Activated naive CD4-positive, alpha-beta T cell treated with anti-CD3 and anti-CD28 coated beads, Interleukin-2, amount 10 ng/mL, durations not matched to agents 7 days and 5 days (primary cell): ENCODE measurements at regions not wholly inside any gene's neighbourhood (a gene's known extent, or its start where the extent isn't known, plus 50 kb on each side); places are given as distances from the start of the nearest gene placed in this dataset.

Experiments
- CTCF ChIA-PET: fragments of 350-600 bp; sonication (Branson Sonifier 250); formaldehyde crosslinking; loops from one replicate; lab custom pipeline; 2021; ENCODE audit warnings: antibody characterized with exemption; lab: Charles Lee
- DNase-seq: peaks from one replicate; pipeline ENCODE4 v3.0.0-alpha.2; 2020
- H3K27ac Mint-ChIP-seq: one replicate; pipeline ENCODE4 v1.8.0; 2021; ENCODE audit warnings: mild to moderate bottlenecking, moderate library complexity, mixed read lengths
- H3K27me3 Mint-ChIP-seq: one replicate; pipeline ENCODE4 v1.8.0; 2021; ENCODE audit warnings: mild to moderate bottlenecking, mixed read lengths
- H3K36me3 Mint-ChIP-seq: one replicate; pipeline ENCODE4 v1.8.0; 2021; ENCODE audit warnings: mixed read lengths
- H3K4me1 Mint-ChIP-seq: one replicate; pipeline ENCODE4 v1.8.0; 2021; ENCODE audit warnings: mixed read lengths
- H3K4me3 Mint-ChIP-seq: one replicate; pipeline ENCODE4 v1.8.0; 2021; ENCODE audit warnings: mild to moderate bottlenecking, moderate library complexity, mixed read lengths
- H3K9me3 Mint-ChIP-seq: one replicate; pipeline ENCODE4 v1.8.0; 2021; ENCODE audit warnings: mixed read lengths

- H3K27ac Mint-ChIP-seq: no peak overlapping the region
- CTCF ChIA-PET: no interaction called here
- H3K27me3 Mint-ChIP-seq: no peaks in the 10 kb centered on the region
- H3K4me1 Mint-ChIP-seq: no peaks in the 10 kb centered on the region
- H3K9me3 Mint-ChIP-seq: peaks cover 6% of the 10 kb centered on the region
- no peak overlapping the region for H3K4me3 Mint-ChIP-seq
- no peak for DNase-seq
- H3K36me3 Mint-ChIP-seq: no peaks in the 10 kb centered on the region
These were observed 89.6 kb downstream of the DDX1 start for GRCh38 chr2:15681089-15681885.

- DNase-seq: no peak
- Mint-ChIP-seq H3K9me3 (peaks cover 6% of the 10 kb centered on the region), H3K4me1 (no peaks in the 10 kb centered on the region), H3K27me3 (no peaks in the 10 kb centered on the region), H3K4me3 (no peak overlapping the region), H3K27ac (no peak overlapping the region), H3K36me3 (no peaks in the 10 kb centered on the region)
- CTCF ChIA-PET: no interaction called here
These were observed 90.7 kb downstream of the DDX1 start for GRCh38 chr2:15682354-15682753.

- Mint-ChIP-seq H3K27ac (no peak overlapping the region), H3K9me3 (peaks cover 6% of the 10 kb centered on the region), H3K4me3 (no peak overlapping the region), H3K4me1 (no peaks in the 10 kb centered on the region), H3K36me3 (no peaks in the 10 kb centered on the region), H3K27me3 (peaks cover 4% of the 10 kb centered on the region)
- CTCF ChIA-PET: no interaction called here
- DNase-seq: no peak
These were observed 92.7 kb downstream of the DDX1 start for GRCh38 chr2:15684161-15685039.

- no peak for DNase-seq
- Mint-ChIP-seq H3K27ac (no peak overlapping the region), H3K9me3 (peaks cover 2% of the 10 kb centered on the region), H3K4me1 (no peaks in the 10 kb centered on the region), H3K4me3 (no peak overlapping the region), H3K36me3 (no peaks in the 10 kb centered on the region), H3K27me3 (peaks cover 4% of the 10 kb centered on the region)
- CTCF ChIA-PET: no interaction called here
These were observed 93.5 kb downstream of the DDX1 start for GRCh38 chr2:15685143-15685542.

GRCh38 chr2:15686643-15687042, 95.0 kb downstream of the DDX1 start:
- CTCF ChIA-PET: no interaction called here
- H3K4me1 Mint-ChIP-seq: no peaks in the 10 kb centered on the region
- no peak overlapping the region for H3K27ac Mint-ChIP-seq
- no peaks in the 10 kb centered on the region for H3K9me3 Mint-ChIP-seq
- H3K4me3 Mint-ChIP-seq: no peak overlapping the region
- H3K36me3 Mint-ChIP-seq: no peaks in the 10 kb centered on the region
- peaks cover 4% of the 10 kb centered on the region for H3K27me3 Mint-ChIP-seq
- no peak for DNase-seq

GRCh38 chr2:15687243-15687642, 95.6 kb downstream of the DDX1 start:
- no peaks in the 10 kb centered on the region for H3K4me1 Mint-ChIP-seq
- peaks cover 4% of the 10 kb centered on the region for H3K27me3 Mint-ChIP-seq
- CTCF ChIA-PET: no interaction called here
- H3K36me3 Mint-ChIP-seq: no peaks in the 10 kb centered on the region
- no peaks in the 10 kb centered on the region for H3K9me3 Mint-ChIP-seq
- no peak overlapping the region for H3K27ac Mint-ChIP-seq
- H3K4me3 Mint-ChIP-seq: no peak overlapping the region
- DNase-seq: no peak

- peaks cover 4% of the 10 kb centered on the region for H3K27me3 Mint-ChIP-seq
- CTCF ChIA-PET: no interaction called here
- no peaks in the 10 kb centered on the region for H3K9me3 Mint-ChIP-seq
- no peak overlapping the region for H3K27ac Mint-ChIP-seq
- no peaks in the 10 kb centered on the region for H3K4me1 Mint-ChIP-seq
- H3K36me3 Mint-ChIP-seq: no peaks in the 10 kb centered on the region
- H3K4me3 Mint-ChIP-seq: no peak overlapping the region
- no peak for DNase-seq
These were observed 96.1 kb downstream of the DDX1 start for GRCh38 chr2:15687720-15688119.

- H3K36me3 Mint-ChIP-seq: no peaks in the 10 kb centered on the region
- no peaks in the 10 kb centered on the region for H3K4me1 Mint-ChIP-seq
- CTCF ChIA-PET: no interaction called here
- no peak overlapping the region for H3K27ac Mint-ChIP-seq
- no peak for DNase-seq
- H3K27me3 Mint-ChIP-seq: peaks cover 4% of the 10 kb centered on the region
- H3K4me3 Mint-ChIP-seq: no peak overlapping the region
- H3K9me3 Mint-ChIP-seq: no peaks in the 10 kb centered on the region
These were observed 97.4 kb downstream of the DDX1 start for GRCh38 chr2:15688924-15689568.

GRCh38 chr2:15689654-15690053, 98.0 kb downstream of the DDX1 start:
- Mint-ChIP-seq H3K9me3 (no peaks in the 10 kb centered on the region), H3K4me3 (no peak overlapping the region), H3K27me3 (peaks cover 4% of the 10 kb centered on the region), H3K27ac (no peak overlapping the region), H3K36me3 (no peaks in the 10 kb centered on the region), H3K4me1 (no peaks in the 10 kb centered on the region)
- DNase-seq: no peak
- CTCF ChIA-PET: no interaction called here

- Mint-ChIP-seq H3K27me3 (peaks cover 4% of the 10 kb centered on the region), H3K4me1 (no peaks in the 10 kb centered on the region), H3K36me3 (no peaks in the 10 kb centered on the region), H3K27ac (no peak overlapping the region), H3K9me3 (no peaks in the 10 kb centered on the region), H3K4me3 (no peak overlapping the region)
- DNase-seq: no peak
- CTCF ChIA-PET: no interaction called here
These were observed 100.1 kb downstream of the DDX1 start for GRCh38 chr2:15691586-15692310.

GRCh38 chr2:15692551-15693377, 101.1 kb downstream of the DDX1 start:
- CTCF ChIA-PET: no interaction called here
- Mint-ChIP-seq H3K4me1 (no peaks in the 10 kb centered on the region), H3K27me3 (peaks cover 4% of the 10 kb centered on the region), H3K4me3 (no peak overlapping the region), H3K36me3 (no peaks in the 10 kb centered on the region), H3K9me3 (no peaks in the 10 kb centered on the region), H3K27ac (no peak overlapping the region)
- DNase-seq: no peak

GRCh38 chr2:15693382-15693781, 101.7 kb downstream of the DDX1 start:
- no peak overlapping the region for H3K27ac Mint-ChIP-seq
- no peaks in the 10 kb centered on the region for H3K36me3 Mint-ChIP-seq
- no peaks in the 10 kb centered on the region for H3K9me3 Mint-ChIP-seq
- no peaks in the 10 kb centered on the region for H3K4me1 Mint-ChIP-seq
- H3K4me3 Mint-ChIP-seq: no peak overlapping the region
- peaks cover 4% of the 10 kb centered on the region for H3K27me3 Mint-ChIP-seq
- CTCF ChIA-PET: no interaction called here
- no peak for DNase-seq

- Mint-ChIP-seq H3K9me3 (no peaks in the 10 kb centered on the region), H3K36me3 (no peaks in the 10 kb centered on the region), H3K27ac (no peak overlapping the region), H3K27me3 (peaks cover 1% of the 10 kb centered on the region), H3K4me3 (no peak overlapping the region), H3K4me1 (no peaks in the 10 kb centered on the region)
- DNase-seq: no peak
- CTCF ChIA-PET: no interaction called here
These were observed 102.4 kb downstream of the DDX1 start for GRCh38 chr2:15693926-15694588.
